ENCODE measurements at regions not wholly inside any gene's neighbourhood (a gene's known extent, or its start where the extent isn't known, plus 50 kb on each side); places are given as distances from the start of the nearest gene placed in this dataset.

GRCh38 chr4:58301376-58301999 lies 1191.3 kb upstream of the IGFBP7 start:
- Histone ChIP-seq H3K9me1 (replicated peaks; ENCODE audit: control insufficient read depth, extremely low read depth, insufficient read depth, low read length) (no peaks in the 10 kb centered on the region), H3K4me2 (ENCODE audit: insufficient read depth, low read length) (no peak overlapping the region), H3K27ac (ENCODE audit: insufficient read depth, low read depth, low read length) (no peak overlapping the region), H2AFZ (ENCODE audit: low read depth, low read length) (no peak overlapping the region), H4K20me1 (replicated peaks; ENCODE audit: control insufficient read depth, extremely low read depth, insufficient read depth, low read length) (no peaks in the 10 kb centered on the region), H3K79me2 (ENCODE audit: control insufficient read depth, insufficient read depth, low read length) (no peaks in the 10 kb centered on the region), H3K4me3 (replicated peaks in 1 of 3; ENCODE audit: insufficient read depth in 1 of 3, low read depth in 1 of 3, low read length in 3 of 3) (no peak overlapping the region), H3K4me1 (ENCODE audit: control insufficient read depth, extremely low read depth, insufficient read depth, low read length) (no peaks in the 10 kb centered on the region), H3K9me3 (replicated peaks; ENCODE audit: control insufficient read depth, insufficient read depth, low read length) (peaks cover 4% of the 10 kb centered on the region), H3K36me3 (ENCODE audit: control insufficient read depth in 2 of 2, extremely low read depth in 1 of 2, insufficient read depth in 2 of 2, low read length in 2 of 2) (no peaks in the 10 kb centered on the region), H3K27me3 (ENCODE audit: control insufficient read depth in 2 of 2, insufficient read depth in 2 of 2, low read length in 2 of 2) (no peaks in the 10 kb centered on the region), H3K9ac (replicated peaks; ENCODE audit: extremely low read depth, insufficient read depth, low read length) (no peak overlapping the region)
- POLR2A ChIA-PET, result no interaction called here
- DNase-seq (ENCODE audit: low read depth, low spot score) (no peak), FAIRE-seq (no peak)
- TF ChIP-seq FOS (IDR thresholded peaks at IDR 0.05; ENCODE audit: borderline replicate concordance, insufficient read depth, low read length) (no peak), CTCF (IDR thresholded peaks at IDR 0.05; ENCODE audit: extremely low read depth in 1 of 2, insufficient read depth in 1 of 2, low read depth in 1 of 2, low read length in 2 of 2) (no peak), POLR2A (IDR thresholded peaks at IDR 0.05; ENCODE audit: low read depth, low read length) (no peak), POLR2AphosphoS5 (IDR thresholded peaks at IDR 0.05; ENCODE audit: insufficient read depth, low read depth, low read length) (no peak), EZH2 (IDR thresholded peaks at IDR 0.05; ENCODE audit: borderline replicate concordance, low read depth, low read length, severe bottlenecking) (no peak), MAX (IDR thresholded peaks at IDR 0.05; ENCODE audit: insufficient read depth, insufficient read length) (no peak), MYC (IDR thresholded peaks at IDR 0.05; ENCODE audit: low read depth, low read length) (no peak), JUN (IDR thresholded peaks at IDR 0.05; ENCODE audit: borderline replicate concordance, insufficient read depth, insufficient read length, low read depth) (no peak), GATA2 (IDR thresholded peaks at IDR 0.05; ENCODE audit: insufficient read depth, insufficient read length, low read depth, low read length) (no peak)
- intact Hi-C loops (cut with micrococcal nuclease) (no loop called here), dilution Hi-C loops (cut with MboI; ENCODE audit: extremely low pct_ligation_motif_present, low sequenced_read_pairs) (no loop called here)
- CTCF ChIA-PET, result no interaction called here
- no TSS peak for BruUV-seq (replicated peaks)

Measured in endothelial cell of umbilical vein (primary cell).